ENCODE measurements at regions not wholly inside any gene's neighbourhood (a gene's known extent, or its start where the extent isn't known, plus 50 kb on each side); places are given as distances from the start of the nearest gene placed in this dataset.

- H3K4me3 ChIP-seq (replicated peaks; ENCODE audit: low read depth, low read length): no peak overlapping the region
- DNase-seq (ENCODE audit: extremely low read depth, low read depth): no peak
- TF ChIP-seq, protein P1, sequence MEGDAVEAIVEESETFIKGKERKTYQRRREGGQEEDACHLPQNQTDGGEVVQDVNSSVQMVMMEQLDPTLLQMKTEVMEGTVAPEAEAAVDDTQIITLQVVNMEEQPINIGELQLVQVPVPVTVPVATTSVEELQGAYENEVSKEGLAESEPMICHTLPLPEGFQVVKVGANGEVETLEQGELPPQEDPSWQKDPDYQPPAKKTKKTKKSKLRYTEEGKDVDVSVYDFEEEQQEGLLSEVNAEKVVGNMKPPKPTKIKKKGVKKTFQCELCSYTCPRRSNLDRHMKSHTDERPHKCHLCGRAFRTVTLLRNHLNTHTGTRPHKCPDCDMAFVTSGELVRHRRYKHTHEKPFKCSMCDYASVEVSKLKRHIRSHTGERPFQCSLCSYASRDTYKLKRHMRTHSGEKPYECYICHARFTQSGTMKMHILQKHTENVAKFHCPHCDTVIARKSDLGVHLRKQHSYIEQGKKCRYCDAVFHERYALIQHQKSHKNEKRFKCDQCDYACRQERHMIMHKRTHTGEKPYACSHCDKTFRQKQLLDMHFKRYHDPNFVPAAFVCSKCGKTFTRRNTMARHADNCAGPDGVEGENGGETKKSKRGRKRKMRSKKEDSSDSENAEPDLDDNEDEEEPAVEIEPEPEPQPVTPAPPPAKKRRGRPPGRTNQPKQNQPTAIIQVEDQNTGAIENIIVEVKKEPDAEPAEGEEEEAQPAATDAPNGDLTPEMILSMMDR (IDR thresholded peaks at IDR 0.05; ENCODE audit: low read depth, low read length, missing control alignments): no peak
Observed at GRCh38 chr3:178073366-178073765, 462.9 kb upstream of the KCNMB2 start.

- TF ChIP-seq, protein P1 (IDR thresholded peaks at IDR 0.05; ENCODE audit: low read depth, low read length, missing control alignments): no peak
- DNase-seq (ENCODE audit: extremely low read depth, low read depth): no peak
- no peak overlapping the region for H3K4me3 ChIP-seq (replicated peaks; ENCODE audit: low read depth, low read length)
Observed at GRCh38 chr3:178075344-178075743, 460.9 kb upstream of the KCNMB2 start.

- TF ChIP-seq, protein P1 (IDR thresholded peaks at IDR 0.05; ENCODE audit: low read depth, low read length, missing control alignments): no peak
- no peak overlapping the region for H3K4me3 ChIP-seq (replicated peaks; ENCODE audit: low read depth, low read length)
- no peak for DNase-seq (ENCODE audit: extremely low read depth, low read depth)
Observed at GRCh38 chr3:178078953-178079352, 457.3 kb upstream of the KCNMB2 start.

GRCh38 chr3:178079966-178080365, 456.3 kb upstream of the KCNMB2 start:
- TF ChIP-seq, protein P1 (IDR thresholded peaks at IDR 0.05; ENCODE audit: low read depth, low read length, missing control alignments): no peak
- no peak for DNase-seq (ENCODE audit: extremely low read depth, low read depth)
- no peak overlapping the region for H3K4me3 ChIP-seq (replicated peaks; ENCODE audit: low read depth, low read length)

- DNase-seq (ENCODE audit: extremely low read depth, low read depth): no peak
- no peak overlapping the region for H3K4me3 ChIP-seq (replicated peaks; ENCODE audit: low read depth, low read length)
- TF ChIP-seq, protein P1 (IDR thresholded peaks at IDR 0.05; ENCODE audit: low read depth, low read length, missing control alignments): no peak
Observed at GRCh38 chr3:178082326-178082906, 453.8 kb upstream of the KCNMB2 start.

DNA sequence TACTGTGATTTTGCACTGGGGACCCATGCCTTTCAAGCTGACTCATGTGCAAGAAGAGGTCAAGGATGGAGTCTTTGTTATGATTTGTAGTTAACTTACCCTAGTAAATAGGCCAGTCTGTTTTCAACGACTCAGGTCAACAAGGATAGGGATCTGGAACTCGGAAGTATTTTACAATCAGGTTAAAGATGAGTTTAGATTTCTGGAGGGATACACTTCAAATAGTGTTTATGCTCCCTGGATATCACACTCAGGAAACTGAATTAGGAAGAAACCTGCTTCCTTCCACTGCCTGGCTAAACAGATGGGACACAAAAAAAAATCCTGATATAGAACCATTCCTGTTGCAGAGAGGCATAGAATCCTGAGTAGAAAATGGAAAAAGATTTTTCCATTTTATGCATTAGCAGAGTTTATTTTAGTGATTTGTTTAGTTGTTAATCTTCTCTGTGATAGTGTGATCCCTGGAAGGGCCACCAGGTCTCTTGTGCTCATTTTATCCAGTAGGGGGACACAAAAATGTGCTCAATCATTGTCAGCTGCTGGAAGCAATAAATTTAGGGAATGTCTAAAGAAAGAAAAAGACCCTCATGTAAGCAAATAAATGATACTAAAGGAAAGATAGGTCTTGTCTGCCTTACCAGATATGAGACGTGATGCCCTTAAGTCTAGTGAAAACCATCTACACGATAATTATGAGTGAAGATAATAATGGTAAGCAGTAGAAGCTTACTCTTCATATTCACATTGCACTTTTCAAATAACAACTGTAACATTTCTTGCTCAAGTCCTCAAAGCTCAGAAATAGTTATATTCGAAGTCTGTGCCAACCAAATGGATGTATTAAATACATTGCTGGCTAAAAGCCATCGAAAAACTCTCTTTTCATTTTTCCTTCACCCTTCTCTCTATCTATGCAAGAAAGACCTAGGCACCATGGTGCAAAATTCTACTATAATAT, 452.1 kb upstream of the KCNMB2 start:
- no peak overlapping the region for H3K4me3 ChIP-seq (replicated peaks; ENCODE audit: low read depth, low read length)
- no peak for DNase-seq (ENCODE audit: extremely low read depth, low read depth)
- TF ChIP-seq, protein P1 (IDR thresholded peaks at IDR 0.05; ENCODE audit: low read depth, low read length, missing control alignments): peak; percentile 53

Measured in HFF-Myc (cell line).